ENCODE measurements at regions not wholly inside any gene's neighbourhood (a gene's known extent, or its start where the extent isn't known, plus 50 kb on each side); places are given as distances from the start of the nearest gene placed in this dataset.

- DNase-seq: no peak
Measured at GRCh38 chr20:39424962-39425678, 463.0 kb downstream of the DHX35 start.

DNA sequence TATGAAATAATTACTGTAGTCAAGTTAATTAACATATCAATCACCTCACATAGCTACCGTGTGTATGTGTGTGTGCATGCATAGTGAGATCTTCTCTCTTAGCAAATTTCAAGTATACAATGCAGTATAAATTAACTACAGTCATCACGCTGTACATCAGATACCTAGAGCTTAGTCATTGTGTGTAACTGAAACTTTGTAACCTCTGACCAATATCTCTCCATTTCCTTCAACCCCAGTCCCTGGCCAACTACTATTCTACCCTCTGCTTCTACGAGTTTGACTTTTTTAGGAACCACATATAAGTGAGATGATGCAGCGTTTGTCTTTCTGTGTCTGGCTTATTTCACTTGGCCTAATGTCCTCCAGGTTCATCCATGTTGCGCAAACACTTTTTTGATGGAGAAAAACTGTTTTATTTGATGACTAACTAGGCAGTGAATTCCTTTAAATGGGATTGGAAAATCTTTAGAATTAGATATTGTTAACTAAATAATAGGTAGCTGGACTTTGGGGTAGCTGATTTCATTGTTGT, 459.5 kb downstream of the DHX35 start:
- no peak for DNase-seq

- no peak for DNase-seq
Measured at GRCh38 chr20:39412091-39412490, 449.9 kb downstream of the DHX35 start.

DNA sequence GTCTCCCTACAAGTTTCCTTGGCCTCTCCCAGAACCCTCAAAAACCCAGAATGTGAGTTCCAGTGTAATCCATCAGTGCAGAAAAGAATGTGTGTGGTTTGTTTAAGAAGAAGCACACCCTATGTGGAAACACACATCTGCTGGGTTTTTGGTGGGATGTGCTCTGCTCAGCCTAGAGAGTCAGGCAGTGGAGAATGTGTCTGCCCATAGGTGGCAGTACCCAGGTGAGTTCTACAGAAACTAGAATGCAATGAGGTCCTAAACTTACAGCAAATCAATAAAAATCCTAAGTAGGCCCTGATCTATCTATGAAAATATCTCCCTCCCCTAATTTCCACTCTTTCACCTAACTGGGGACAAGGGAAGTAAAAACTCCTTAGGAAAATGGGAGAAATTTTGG, 437.3 kb downstream of the DHX35 start:
- DNase-seq: no peak

DNA sequence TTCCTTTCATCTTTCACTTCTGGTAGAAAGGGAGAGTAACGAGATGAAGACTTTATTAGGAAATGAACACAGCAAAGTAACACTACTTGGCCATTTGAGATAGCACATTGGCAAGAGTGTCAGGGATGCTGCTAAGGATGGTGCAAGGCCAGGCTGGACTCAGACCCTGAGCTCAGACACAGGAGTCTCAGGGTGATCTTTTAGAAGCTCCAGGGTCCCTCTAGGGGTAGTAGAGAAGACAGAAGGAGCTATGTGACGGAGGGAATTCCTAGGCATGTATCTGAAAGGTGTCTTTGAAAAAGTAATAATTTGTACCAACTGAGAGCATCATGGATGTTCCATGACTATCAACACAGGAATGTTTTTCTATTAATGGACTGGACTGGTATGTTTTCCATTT, 436.5 kb downstream of the DHX35 start:
- no peak for DNase-seq

- no peak for DNase-seq
Measured at GRCh38 chr20:39397646-39398045, 435.5 kb downstream of the DHX35 start.

DNA sequence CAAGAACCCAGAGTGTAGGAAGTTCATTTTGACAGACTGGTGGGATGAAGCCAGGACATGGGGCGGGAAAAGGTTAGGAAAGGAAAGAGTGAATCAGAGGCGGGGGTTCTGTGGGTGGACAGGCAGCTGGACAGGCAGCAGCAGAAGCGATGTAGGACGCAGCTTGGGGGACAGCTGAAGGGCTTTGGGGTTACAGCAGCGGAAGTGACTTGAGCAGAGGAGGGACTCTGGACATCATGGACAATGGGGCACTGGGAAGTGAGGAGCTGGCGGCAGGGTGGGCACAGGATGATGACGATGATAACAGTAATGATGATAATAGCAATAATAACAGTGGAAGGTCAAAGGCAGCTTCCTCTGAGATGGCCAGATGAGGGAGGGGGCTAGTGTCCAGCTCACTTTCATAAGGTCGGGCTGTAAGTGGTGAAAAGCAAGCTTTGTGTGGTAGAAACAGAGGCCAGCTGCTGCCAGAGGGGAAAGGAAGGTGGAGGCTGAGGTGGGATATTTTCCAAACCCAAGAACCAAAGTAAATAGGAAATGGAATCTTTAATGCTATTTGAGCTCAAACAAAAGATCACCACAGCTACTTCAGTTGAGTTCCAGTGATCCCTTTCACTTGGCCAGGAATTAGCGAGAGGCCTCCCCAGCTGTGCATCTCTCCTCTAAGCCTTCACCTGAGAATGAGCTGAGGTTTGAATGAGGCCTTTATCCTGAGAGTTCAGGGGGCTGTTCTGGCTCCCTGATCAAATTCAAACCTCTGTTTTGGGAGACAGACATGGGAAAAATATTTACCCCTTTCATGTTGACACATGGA, 433.5 kb downstream of the DHX35 start:
- DNase-seq: no peak

- DNase-seq: no peak
Measured at GRCh38 chr20:39394461-39394860, 432.3 kb downstream of the DHX35 start.

DNA sequence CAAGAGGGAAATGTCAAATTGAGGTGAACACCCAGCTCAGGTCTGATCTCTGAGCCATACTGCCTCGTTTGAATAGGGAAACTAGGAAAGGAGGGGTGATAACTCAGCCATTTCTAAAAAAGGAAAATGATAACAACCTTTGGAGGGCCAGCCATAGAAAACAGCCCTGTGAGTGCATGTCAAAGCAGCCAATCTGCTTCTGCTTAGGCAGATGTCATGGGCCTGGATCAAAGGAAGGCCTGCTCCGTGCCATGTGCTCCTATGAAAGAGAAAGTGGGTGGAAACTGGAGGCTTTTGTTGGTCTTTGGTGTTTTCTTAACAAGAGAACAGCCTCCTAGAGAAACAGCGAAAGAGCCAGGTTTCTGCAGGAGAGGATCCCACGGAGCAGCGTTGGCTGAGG, 428.0 kb downstream of the DHX35 start:
- DNase-seq: no peak

DNA sequence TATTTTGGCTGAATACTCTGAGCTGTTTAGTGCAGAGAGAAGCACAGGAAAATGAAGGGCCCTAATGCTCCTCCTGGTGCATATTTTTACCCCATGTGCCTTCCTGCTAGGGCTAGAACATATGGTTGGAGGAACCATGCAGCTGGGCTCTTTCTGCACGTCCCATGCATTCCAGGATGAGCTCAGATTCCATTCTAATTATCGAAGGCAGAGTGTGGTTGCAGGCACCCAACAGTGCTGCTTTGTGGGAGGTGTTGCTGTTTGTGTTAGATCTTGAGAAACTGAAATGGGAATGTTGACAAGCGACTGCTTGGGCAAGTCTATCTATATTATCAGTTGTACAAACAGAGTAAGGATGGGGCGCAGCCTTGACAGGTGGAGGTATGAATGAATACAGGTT, 419.5 kb downstream of the DHX35 start:
- DNase-seq: no peak

GRCh38 chr20:39378776-39379175, 416.6 kb downstream of the DHX35 start:
- no peak for DNase-seq

GRCh38 chr20:39376788-39377187, 414.6 kb downstream of the DHX35 start:
- DNase-seq: no peak

DNA sequence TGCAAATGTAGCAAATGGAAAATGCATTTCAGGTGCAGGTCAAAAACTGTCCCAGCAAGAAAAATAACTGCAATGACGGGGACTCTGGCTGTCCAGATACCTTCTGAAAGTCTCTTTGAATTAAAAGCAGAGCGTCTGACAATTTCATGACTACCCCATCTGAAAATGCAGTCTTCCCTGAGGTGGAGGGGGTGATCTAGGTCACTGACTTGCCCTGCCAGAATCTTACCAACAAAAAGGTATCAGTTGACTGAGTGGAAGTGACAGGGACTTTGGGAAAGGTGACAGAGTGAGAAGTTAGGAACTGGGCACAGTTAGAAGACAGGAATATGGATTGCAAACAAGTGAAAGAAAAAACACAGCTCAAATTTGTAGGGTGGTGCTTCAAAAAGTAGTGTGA, 402.2 kb downstream of the DHX35 start:
- no peak for DNase-seq

GRCh38 chr20:39359981-39360620, 398.0 kb downstream of the DHX35 start:
- no peak for DNase-seq

DNA sequence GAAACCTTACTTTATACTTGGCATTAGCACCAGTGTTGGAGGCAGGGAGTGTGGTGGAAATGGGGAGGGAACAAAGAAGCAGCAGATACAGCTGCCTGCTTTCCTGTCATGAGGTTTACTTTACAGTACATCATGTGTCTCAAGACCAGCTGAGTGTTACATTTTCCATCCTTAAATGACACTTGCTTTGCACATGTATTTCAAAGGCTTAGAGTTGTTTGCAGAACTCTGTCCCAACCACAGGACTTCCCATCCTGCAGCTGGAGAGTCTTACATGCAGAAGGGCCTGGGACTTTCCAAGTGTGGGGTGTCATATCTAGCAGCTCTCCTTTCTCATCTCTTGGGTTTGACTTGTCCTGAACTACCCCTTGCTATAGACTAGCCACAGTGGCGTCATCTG, 395.9 kb downstream of the DHX35 start:
- no peak for DNase-seq

DNA sequence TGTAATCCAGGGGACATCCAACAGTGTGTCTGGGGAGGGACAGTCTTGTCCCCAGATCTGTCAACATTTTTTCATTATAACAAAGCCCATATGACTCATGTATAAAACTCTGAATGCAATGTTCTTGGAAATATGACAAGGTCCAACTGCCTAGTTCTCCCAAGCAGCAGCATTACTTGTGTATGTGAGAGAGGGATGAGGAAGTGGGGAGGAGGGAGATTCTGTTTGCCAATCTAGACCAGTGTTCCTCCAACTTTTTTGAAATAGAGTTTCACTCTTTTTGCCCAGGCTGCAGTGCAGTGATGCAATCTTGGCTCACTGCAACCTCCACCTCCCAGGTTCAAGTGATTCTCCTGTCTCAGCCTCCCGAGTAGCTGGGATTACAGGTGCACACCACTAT, 394.8 kb downstream of the DHX35 start:
- no peak for DNase-seq

GRCh38 chr20:39349240-39349639, 387.1 kb downstream of the DHX35 start:
- DNase-seq: no peak

DNA sequence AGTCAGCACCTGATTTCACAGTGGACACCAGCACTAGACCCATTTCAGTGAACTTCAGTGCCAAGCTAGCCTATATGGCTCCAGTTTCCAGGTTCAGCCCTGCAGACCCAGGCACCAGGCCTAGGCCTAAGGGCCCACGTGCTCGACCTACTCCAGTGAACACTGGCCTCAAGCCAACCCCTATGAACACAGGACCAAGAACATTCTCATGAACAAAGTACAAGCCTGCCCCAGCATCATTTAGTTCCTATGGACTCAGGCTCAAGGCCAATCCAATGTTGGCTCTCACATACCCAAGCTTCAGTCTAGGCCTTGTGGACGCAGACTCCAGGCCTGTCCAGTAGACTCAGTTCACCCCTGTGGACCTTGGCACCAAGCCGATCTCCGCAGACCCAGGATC, 385.5 kb downstream of the DHX35 start:
- no peak for DNase-seq

GRCh38 chr20:39342463-39342862, 380.3 kb downstream of the DHX35 start:
- DNase-seq: no peak

DNA sequence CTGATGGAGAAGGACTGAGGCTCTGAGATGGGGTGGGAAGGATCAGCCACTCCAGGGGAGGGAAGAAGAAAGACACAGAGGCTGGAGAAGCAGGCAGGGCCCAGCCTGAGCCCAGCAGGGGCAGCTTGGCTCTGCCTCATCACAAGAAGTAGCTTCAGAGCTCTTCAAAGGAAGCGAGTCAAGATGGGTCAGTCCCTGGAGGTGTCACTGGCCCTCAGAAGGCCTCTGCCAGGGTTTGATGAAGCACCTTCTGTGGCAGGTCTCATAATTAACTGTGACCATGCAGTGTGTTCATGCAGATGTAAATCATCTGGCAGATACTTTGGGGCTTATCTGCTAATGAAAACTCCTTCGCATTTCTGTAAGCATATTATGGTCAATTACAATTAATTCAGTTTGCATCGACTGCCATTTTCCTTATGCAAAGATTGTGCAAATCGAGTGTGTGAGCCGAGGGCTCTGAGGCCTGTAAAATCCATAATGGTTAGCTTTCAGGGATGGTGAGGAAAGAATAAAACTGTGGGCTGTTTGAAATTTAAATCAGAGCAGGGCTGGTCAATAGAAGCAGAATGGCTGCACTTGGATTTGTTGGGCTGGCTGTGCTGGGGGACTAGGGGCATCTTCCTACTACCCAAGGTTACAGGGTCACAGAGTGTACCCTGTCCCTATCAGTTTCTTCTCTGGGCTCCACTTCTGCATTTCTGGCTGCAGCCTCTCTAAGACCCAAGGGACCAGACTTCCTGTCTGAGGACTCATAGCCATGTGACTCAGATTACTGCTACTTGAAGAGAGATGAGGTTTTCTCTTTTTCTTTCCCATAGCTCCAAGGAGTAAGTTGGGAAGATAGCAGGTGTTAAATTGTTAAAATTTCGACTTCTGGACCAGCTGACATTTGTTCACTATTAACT, 376.6 kb downstream of the DHX35 start:
- DNase-seq: no peak

DNA sequence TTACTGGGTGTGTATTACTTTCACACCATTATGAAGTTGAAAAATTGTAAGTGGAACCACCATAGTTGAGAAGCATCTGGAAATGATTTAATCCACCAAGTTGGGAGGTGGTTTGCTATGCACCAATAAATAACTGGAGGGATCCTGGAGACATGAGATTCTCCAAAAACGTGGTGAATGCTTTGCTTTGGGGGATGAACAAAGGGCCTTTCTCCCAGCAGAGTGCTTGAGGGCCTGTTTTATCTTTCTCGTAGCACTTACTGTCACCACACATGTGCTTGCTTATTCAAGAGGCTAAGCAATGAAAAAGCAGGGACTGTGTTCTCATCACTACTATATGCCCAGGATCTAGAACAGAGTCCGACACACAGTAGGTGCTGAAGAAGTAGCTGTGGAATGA, 371.1 kb downstream of the DHX35 start:
- no peak for DNase-seq

- DNase-seq: no peak
Measured at GRCh38 chr20:39328347-39328746, 366.2 kb downstream of the DHX35 start.

- no peak for DNase-seq
Measured at GRCh38 chr20:39326050-39326449, 363.9 kb downstream of the DHX35 start.

Measured in 8988T (cell line).